ENCODE measurements at regions not wholly inside any gene's neighbourhood (a gene's known extent, or its start where the extent isn't known, plus 50 kb on each side); places are given as distances from the start of the nearest gene placed in this dataset.

GRCh38 chr7:149375234-149376008 lies 85.4 kb downstream of the ZNF777 start:
- peaks cover 0 to 39% (median 0%) of the 10 kb centered on the region in 3 donors for H3K9me3 ChIP-seq
- TF ChIP-seq POLR2A (IDR thresholded peaks at IDR 0.05), result no peak
- TF ChIP-seq POLR2AphosphoS5 (IDR thresholded peaks at IDR 0.05), result no peak
- TF ChIP-seq, protein P1, sequence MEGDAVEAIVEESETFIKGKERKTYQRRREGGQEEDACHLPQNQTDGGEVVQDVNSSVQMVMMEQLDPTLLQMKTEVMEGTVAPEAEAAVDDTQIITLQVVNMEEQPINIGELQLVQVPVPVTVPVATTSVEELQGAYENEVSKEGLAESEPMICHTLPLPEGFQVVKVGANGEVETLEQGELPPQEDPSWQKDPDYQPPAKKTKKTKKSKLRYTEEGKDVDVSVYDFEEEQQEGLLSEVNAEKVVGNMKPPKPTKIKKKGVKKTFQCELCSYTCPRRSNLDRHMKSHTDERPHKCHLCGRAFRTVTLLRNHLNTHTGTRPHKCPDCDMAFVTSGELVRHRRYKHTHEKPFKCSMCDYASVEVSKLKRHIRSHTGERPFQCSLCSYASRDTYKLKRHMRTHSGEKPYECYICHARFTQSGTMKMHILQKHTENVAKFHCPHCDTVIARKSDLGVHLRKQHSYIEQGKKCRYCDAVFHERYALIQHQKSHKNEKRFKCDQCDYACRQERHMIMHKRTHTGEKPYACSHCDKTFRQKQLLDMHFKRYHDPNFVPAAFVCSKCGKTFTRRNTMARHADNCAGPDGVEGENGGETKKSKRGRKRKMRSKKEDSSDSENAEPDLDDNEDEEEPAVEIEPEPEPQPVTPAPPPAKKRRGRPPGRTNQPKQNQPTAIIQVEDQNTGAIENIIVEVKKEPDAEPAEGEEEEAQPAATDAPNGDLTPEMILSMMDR (IDR thresholded peaks at IDR 0.05), result no peak
- no peak for TF ChIP-seq EP300 (IDR thresholded peaks at IDR 0.05)
- H3K27ac ChIP-seq, result no peak overlapping the region
- H3K27me3 ChIP-seq, result no peaks in the 10 kb centered on the region
- no peaks in the 10 kb centered on the region for H3K4me1 ChIP-seq
- 31 to 60% methylated on average over 3 of the region's 5 CpGs for WGBS, 2 donors (ENCODE audit: low coverage in 1 of 2)
- H3K4me3 ChIP-seq, result no peak overlapping the region
- ATAC-seq, result no peak
- H3K36me3 ChIP-seq, result no peaks in the 10 kb centered on the region

DNA sequence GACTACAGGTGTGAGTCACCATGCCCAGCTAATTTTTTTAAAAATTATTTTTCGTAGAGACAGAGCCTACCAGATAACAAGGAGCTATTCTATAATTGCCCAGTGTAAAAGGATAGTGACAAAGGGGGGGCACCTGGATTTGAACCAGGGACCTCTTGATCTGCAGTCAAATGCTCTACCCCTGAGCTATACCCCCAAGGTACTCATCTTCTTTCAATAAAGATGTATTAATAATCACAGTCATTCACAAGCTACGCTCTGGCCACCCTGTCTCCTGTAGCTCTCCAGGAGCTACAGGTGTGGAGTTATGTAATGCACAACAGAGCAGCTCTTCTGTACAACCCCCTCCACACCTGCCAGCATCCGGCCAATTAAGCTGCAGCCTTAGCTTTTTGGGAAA lies 83.5 kb downstream of the ZNF777 start:
- Histone ChIP-seq H3K36me3 (no peaks in the 10 kb centered on the region), H3K27ac (no peak overlapping the region), H3K4me3 (no peak overlapping the region), H3K9me3 (peaks cover 0 to 53% (median 0%) of the 10 kb centered on the region in 3 donors), H3K4me1 (no peaks in the 10 kb centered on the region), H3K27me3 (peaks cover 1% of the 10 kb centered on the region)
- ATAC-seq, result no peak
- WGBS, 2 donors (ENCODE audit: low coverage in 1 of 2), result 64 to 92% methylated on average over 2 of the region's 3 CpGs
- TF ChIP-seq, protein P1 (IDR thresholded peaks at IDR 0.05), result no peak
- TF ChIP-seq POLR2A (IDR thresholded peaks at IDR 0.05) (no peak), EP300 (IDR thresholded peaks at IDR 0.05) (no peak), POLR2AphosphoS5 (IDR thresholded peaks at IDR 0.05) (no peak)

- H3K36me3 ChIP-seq, result no peaks in the 10 kb centered on the region
- H3K27me3 ChIP-seq, result peaks cover 10% of the 10 kb centered on the region
- H3K9me3 ChIP-seq, result peaks cover 0 to 46% (median 0%) of the 10 kb centered on the region in 3 donors
- ATAC-seq, result no peak
- H3K4me3 ChIP-seq, result no peak overlapping the region
- H3K4me1 ChIP-seq, result no peaks in the 10 kb centered on the region
- H3K27ac ChIP-seq, result no peak overlapping the region
- WGBS, 2 donors (ENCODE audit: low coverage in 1 of 2), result 47 to 50% methylated on average over 1 of the region's 1 CpG
- TF ChIP-seq EP300 (IDR thresholded peaks at IDR 0.05), result no peak
- no peak for TF ChIP-seq POLR2AphosphoS5 (IDR thresholded peaks at IDR 0.05)
- TF ChIP-seq POLR2A (IDR thresholded peaks at IDR 0.05), result no peak
- TF ChIP-seq, protein P1 (IDR thresholded peaks at IDR 0.05), result no peak
Observed at GRCh38 chr7:149379625-149380024, 81.2 kb downstream of the ZNF777 start.

GRCh38 chr7:149381245-149381644 lies 79.6 kb downstream of the ZNF777 start:
- ATAC-seq, result no peak
- peaks cover 10% of the 10 kb centered on the region for H3K27me3 ChIP-seq
- TF ChIP-seq POLR2A (IDR thresholded peaks at IDR 0.05), result no peak
- no peak for TF ChIP-seq EP300 (IDR thresholded peaks at IDR 0.05)
- TF ChIP-seq, protein P1 (IDR thresholded peaks at IDR 0.05), result no peak
- TF ChIP-seq POLR2AphosphoS5 (IDR thresholded peaks at IDR 0.05), result no peak
- peaks cover 0 to 46% (median 0%) of the 10 kb centered on the region in 3 donors for H3K9me3 ChIP-seq
- H3K4me1 ChIP-seq, result no peaks in the 10 kb centered on the region
- no peak overlapping the region for H3K4me3 ChIP-seq
- H3K27ac ChIP-seq, result no peak overlapping the region
- H3K36me3 ChIP-seq, result no peaks in the 10 kb centered on the region
- WGBS, 2 donors (ENCODE audit: low coverage in 1 of 2), result 80 to 100% methylated on average over 1 to 2 of the region's 2 CpGs

All from gastroesophageal sphincter (tissue), 4 donors.